HG03108 (cell line): ENCODE measurements at regions not wholly inside any gene's neighbourhood (a gene's known extent, or its start where the extent isn't known, plus 50 kb on each side); places are given as distances from the start of the nearest gene placed in this dataset.
"Not testable (repeated sequence)": the region's sequence is repeated elsewhere in the genome, so short reads cannot be mapped to it uniquely, and the experiment has no call there.

Source experiments
- ATAC-seq: cut with Tn5 transposase; IDR thresholded peaks from one replicate; pipeline ENCODE4 v1.9.1; 2021; ENCODE audit warnings: moderate library complexity; ENCODE audit not compliant: unreplicated experiment

DNA sequence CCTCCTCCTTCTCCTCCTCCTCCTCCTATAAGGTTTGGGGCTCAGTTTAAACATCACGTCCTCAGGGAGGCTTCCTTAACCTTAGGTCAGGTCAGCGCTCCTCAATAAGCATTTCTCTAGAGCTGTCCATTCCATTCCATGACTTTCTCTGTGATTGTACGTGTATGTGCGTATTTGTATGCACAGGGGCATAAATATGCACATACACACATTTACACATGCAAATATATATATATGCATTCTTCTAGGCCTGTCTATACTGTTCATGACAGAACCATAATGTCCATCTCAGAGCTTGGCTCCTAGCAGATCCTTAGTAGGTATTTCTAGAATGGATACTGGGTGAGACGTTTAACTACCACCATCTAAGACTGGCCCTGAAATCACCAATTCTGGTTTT, 258.6 kb downstream of the STIM2 start:
- ATAC-seq = no peak

- ATAC-seq = no peak
These were observed 261.2 kb downstream of the STIM2 start for GRCh38 chr4:27121830-27122229.

DNA sequence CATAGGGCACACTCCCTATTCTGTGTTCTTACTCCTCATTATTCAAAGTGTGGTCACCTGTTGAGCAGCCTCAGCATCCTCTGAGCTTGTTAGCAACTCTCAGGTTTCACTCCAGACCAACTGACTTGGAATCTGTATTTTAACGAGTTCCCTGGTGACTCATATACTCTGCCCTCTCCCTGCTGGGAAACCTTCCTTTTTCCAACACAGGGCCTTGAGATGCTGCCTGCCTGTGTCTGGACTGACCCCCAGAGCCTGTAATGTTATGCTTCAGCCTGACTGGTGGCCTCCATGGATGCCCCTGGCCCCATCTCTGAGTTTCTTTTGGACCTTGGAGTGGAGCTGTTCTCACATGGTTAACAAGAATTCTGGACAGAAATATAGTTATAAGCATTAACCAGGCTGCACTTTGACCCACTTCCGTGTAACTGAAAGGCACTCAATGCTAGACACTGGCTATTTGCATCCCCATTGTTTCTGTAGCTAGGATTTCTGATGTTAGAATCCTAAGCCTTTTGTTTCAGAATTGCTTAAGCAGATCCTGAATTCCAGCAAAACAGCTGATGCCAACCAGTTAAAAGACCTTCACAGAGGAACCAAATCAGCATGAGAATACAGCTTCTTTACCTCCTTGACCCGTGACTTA, 262.6 kb downstream of the STIM2 start:
- no peak for ATAC-seq

- no peak for ATAC-seq
These were observed 263.1 kb downstream of the STIM2 start for GRCh38 chr4:27123769-27124124.

- ATAC-seq = not testable (repeated sequence)
These were observed 266.3 kb downstream of the STIM2 start for GRCh38 chr4:27126895-27127294.

DNA sequence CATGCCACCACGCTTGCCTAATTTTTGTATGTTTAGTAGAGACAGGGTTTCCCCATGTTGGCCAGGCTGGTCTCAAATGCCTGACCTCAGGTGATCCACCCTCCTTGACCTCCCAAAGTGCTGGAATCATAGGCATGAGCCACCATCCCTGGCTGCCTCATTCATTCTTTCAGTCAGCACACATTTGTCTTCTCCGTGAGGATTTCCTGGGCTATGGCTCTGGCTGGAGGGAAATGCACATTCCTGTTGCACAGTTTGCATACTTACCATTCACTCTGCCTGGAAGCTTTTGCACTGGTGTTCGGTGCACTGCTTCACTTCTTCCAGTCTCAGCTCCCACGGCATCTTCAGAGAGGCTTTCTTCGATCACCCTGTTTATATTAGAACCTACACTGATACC, 267.8 kb downstream of the STIM2 start:
- no peak for ATAC-seq

GRCh38 chr4:27129871-27130366, 269.3 kb downstream of the STIM2 start:
- ATAC-seq = no peak

DNA sequence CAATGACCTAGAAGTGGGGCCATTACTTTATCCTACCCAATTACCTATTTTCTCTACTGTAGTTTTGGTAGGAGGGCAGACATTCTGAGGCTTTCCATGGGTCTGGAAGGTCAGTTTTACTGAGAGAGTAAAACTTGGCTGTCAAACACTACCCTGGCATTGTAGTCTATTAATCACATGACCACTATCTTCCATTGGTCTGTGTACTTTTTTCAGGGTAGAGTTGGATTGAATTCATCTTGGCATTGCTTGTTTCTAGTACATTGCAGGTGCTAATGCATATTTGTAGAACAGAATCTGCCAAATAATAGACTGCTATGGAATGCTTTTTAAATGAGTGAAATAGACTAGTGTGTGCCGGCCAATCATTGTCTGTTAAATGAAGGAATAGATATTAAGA, 271.9 kb downstream of the STIM2 start:
- no peak for ATAC-seq

- no peak for ATAC-seq
These were observed 279.8 kb downstream of the STIM2 start for GRCh38 chr4:27140486-27140885.

GRCh38 chr4:27141530-27141929, 280.9 kb downstream of the STIM2 start:
- no peak for ATAC-seq

DNA sequence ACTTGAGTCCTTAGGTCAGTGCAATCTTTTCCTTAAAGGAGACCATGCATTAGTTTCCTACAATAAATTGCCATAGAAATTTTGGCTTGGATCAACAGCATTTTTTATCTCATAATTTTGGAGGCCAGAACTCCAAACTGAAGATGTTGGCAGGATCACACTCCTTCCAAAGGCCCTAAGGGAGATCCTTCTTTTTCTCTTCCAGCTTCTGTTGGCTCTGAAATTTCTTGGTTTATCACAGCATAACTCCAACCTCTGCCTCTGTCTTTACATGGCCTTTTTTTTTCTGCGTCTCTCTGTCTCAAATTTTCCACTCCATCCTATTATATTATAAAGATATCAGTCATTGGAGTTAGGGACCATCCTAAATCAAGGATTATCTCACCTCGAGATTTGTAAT, 282.2 kb downstream of the STIM2 start:
- no peak for ATAC-seq

GRCh38 chr4:27145597-27145996, 285.0 kb downstream of the STIM2 start:
- ATAC-seq = no peak

- ATAC-seq = no peak
These were observed 287.7 kb downstream of the STIM2 start for GRCh38 chr4:27148211-27148895.

DNA sequence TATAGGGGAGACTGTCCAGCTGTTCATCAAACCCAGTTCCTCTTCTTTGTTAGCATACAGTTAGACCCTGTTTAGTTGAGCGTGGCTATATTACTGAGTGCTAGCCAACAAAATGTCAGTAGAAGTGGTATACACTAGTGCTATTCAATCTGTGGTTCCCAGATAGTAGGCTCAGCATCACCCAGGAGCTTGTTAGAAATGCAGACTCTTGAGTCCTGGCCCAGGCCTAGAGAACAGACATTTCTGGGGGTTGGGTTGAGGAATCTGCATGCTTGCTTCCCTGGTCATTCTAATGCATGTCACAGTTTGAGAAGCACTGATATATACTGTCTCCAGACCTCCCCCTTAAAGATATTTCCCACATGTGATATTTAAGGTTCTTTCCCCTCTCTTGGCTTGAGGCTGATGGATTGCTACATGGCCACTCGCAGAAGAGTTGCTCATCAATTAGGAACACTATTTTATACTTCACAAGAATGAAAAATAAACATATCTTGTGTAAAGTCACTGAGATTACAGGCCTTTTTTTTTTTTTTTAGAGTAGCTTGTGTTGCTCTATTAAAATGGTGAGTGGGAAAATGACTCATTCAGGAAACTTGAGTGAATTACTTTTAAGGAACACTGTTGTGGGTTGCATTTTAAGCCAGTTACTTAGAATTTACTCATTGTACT, 289.0 kb downstream of the STIM2 start:
- ATAC-seq = no peak

DNA sequence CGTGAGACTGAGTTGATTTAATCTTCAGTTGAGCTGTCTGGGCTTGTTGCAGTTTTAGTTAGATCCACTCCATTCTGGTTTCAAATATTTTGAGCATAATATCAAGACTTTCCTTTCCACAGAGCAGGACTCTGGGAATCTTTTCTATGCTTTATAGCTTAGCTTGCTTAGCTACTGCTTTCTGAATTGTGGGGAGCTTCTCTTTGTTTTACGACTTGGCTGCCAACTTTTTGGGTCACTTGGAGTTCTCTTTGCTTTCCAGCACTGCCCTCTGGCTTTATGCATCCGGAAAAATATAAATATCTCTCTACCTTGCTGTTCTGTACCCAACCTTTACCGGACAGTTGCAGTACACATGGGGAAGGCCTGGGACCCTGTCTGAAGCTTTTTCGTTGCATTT, 292.1 kb downstream of the STIM2 start:
- no peak for ATAC-seq

- no peak for ATAC-seq
These were observed 294.1 kb downstream of the STIM2 start for GRCh38 chr4:27154706-27155105.

- ATAC-seq = no peak
These were observed 300.6 kb downstream of the STIM2 start for GRCh38 chr4:27161191-27161590.

DNA sequence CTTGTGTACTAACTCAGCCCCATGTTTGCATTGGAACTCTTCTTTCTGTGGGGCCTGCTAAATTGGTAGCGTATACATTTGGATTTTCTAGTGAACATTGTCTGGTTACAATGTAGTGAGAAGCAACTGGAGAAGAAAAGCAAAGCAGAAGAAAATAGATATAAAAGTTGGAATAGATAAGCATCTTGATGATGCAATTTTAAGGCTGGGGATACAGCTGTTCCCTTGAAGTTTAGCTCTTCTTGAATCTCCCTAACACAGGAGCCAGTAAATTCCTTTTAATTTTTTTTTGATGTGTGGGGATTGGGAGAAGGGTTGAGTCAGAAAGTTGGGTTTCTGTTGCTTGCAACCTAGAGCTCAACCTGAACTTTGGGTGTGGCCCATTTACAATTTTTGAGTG, 308.1 kb downstream of the STIM2 start:
- ATAC-seq = no peak

- ATAC-seq = no peak
These were observed 312.6 kb downstream of the STIM2 start for GRCh38 chr4:27173280-27173679.

DNA sequence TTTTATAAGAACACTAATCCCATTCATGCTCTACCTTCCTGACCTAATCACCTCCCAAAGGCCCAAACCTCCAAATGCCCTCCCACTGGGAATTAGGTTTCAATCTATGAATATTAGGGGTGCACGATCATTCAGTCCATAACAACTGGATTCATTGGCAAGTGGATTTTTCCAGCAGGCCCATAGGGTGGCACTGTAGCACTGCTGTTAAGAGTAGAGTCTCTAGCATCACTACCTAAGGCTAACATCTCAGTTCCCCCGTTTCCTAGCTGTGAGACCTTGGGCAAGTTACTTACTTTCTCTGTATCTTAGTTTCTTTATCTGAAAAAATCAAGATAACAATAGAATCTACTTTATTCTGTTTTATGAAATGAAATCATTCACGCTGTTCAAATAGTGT, 315.8 kb downstream of the STIM2 start:
- ATAC-seq = no peak

- no peak for ATAC-seq
These were observed 316.2 kb downstream of the STIM2 start for GRCh38 chr4:27176881-27177280.

DNA sequence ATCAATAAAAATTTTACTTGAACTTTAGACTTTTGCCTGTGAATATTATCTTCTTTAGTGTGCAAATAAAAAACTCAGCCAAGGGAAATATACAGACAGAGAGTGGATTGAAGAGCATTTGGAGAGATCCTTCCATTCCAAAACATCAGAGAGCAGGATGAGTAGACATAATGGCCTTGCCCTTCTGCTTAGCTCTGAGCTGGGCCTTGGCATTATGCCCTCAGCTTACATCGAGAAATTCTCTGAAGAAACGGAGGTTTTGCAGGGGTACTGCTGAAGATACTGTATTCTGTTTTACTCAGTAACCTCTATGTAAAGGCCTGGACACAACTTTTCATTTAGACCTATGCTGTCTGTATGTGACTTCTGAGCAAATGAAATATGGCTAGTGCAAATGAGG, 317.4 kb downstream of the STIM2 start:
- no peak for ATAC-seq
